HCT116 (cell line): ENCODE measurements at regions not wholly inside any gene's neighbourhood (a gene's known extent, or its start where the extent isn't known, plus 50 kb on each side); places are given as distances from the start of the nearest gene placed in this dataset.

Experiments
- CBX3 ChIP-seq: IDR thresholded peaks from 2 replicates; pipeline ENCODE4 v1.6.1; 2012; ENCODE audit warnings: low read depth
- EZH2 ChIP-seq: fragments of 200-600 bp; sonication (generic); IDR thresholded peaks from 2 replicates; pipeline ENCODE4 v1.6.1; 2017; ENCODE audit warnings: antibody characterized with exemption, mixed run types
- POLR2A ChIP-seq: IDR thresholded peaks from 2 replicates; pipeline ENCODE4 v1.7.0; 2011; ENCODE audit warnings: borderline replicate concordance; ENCODE audit not compliant: insufficient read depth, insufficient read length; ENCODE audit errors: extremely low read depth
- POLR2AphosphoS5 ChIP-seq: IDR thresholded peaks from 2 replicates; pipeline ENCODE4 v1.6.1; 2011; ENCODE audit warnings: mild to moderate bottlenecking, low read depth, low read length, moderate library complexity
- SP1 ChIP-seq: IDR thresholded peaks from 2 replicates; pipeline ENCODE4 v1.6.1; 2012; ENCODE audit warnings: low read depth
- TF ChIP-seq, protein P1 (sequence below), 3 experiments: fragments of 200-600 bp in 1 of 3; sonication (generic) in 1 of 3; IDR thresholded peaks in 2 of 3; conservative IDR thresholded peaks in 1 of 3; 2 replicates each; pipeline ENCODE4 v1.5.1; 2012 to 2017; ENCODE audit warnings: low read depth in 2 of 3, low read length in 2 of 3, antibody characterized with exemption in 1 of 3, borderline replicate concordance in 1 of 3, control low read depth in 1 of 3, mild to moderate bottlenecking in 1 of 3, mixed read lengths in 1 of 3, mixed run types in 1 of 3, moderate library complexity in 1 of 3; ENCODE audit not compliant: insufficient read depth in 1 of 3

DNA sequence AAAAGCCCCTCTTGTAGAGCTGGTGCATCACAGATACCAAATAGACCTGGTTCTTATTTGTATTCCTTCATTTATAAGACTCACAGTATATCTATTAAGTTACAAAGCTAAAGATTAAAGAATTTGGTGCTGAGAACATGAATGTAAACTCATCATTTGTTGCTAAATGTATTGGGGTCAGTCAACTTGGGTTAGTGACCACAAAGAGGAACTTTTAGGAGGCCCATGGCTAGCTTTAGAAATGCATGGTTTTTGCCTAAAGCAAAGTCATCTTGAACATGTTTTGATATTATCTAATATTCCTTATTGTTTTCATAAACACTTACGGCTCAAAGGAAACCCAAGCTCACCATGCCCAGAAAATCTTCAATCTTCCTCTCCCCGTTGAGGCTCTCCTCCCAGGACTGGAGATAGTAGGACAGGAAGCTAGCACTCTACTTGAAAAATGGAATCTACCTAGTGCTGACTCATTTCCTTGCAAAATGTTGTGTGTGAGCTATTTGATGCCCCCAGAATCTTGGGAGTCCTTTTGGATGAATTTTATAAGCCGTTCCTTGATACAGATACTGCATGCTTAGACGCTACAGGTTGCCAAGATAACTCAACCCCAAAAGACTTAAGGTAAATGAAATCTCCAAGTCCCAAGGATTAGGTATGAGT, 121.4 kb downstream of the BMP2 start:
- TF ChIP-seq POLR2AphosphoS5 (no peak), SP1 (no peak), EZH2 (no peak), CBX3 (no peak), POLR2A (no peak)
- TF ChIP-seq, protein P1, sequence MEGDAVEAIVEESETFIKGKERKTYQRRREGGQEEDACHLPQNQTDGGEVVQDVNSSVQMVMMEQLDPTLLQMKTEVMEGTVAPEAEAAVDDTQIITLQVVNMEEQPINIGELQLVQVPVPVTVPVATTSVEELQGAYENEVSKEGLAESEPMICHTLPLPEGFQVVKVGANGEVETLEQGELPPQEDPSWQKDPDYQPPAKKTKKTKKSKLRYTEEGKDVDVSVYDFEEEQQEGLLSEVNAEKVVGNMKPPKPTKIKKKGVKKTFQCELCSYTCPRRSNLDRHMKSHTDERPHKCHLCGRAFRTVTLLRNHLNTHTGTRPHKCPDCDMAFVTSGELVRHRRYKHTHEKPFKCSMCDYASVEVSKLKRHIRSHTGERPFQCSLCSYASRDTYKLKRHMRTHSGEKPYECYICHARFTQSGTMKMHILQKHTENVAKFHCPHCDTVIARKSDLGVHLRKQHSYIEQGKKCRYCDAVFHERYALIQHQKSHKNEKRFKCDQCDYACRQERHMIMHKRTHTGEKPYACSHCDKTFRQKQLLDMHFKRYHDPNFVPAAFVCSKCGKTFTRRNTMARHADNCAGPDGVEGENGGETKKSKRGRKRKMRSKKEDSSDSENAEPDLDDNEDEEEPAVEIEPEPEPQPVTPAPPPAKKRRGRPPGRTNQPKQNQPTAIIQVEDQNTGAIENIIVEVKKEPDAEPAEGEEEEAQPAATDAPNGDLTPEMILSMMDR (IDR thresholded peaks at IDR 0.05 in 2 of 3, conservative IDR thresholded peaks at IDR 0.05 in 1 of 3; ENCODE audit: borderline replicate concordance in 1 of 3, insufficient read depth in 1 of 3, low read depth in 2 of 3, low read length in 2 of 3): no peak
